H1 (cell line): ENCODE measurements at regions not wholly inside any gene's neighbourhood (a gene's known extent, or its start where the extent isn't known, plus 50 kb on each side); places are given as distances from the start of the nearest gene placed in this dataset.

Source experiments
- TF ChIP-seq, protein P1 (sequence below): fragments of 300-600 bp; sonication (generic); IDR thresholded peaks from 2 replicates; pipeline ENCODE4 v1.7.1; 2012; ENCODE audit warnings: low read length, moderate library complexity, mild to moderate bottlenecking, inconsistent platforms; ENCODE audit not compliant: insufficient replicate concordance

DNA sequence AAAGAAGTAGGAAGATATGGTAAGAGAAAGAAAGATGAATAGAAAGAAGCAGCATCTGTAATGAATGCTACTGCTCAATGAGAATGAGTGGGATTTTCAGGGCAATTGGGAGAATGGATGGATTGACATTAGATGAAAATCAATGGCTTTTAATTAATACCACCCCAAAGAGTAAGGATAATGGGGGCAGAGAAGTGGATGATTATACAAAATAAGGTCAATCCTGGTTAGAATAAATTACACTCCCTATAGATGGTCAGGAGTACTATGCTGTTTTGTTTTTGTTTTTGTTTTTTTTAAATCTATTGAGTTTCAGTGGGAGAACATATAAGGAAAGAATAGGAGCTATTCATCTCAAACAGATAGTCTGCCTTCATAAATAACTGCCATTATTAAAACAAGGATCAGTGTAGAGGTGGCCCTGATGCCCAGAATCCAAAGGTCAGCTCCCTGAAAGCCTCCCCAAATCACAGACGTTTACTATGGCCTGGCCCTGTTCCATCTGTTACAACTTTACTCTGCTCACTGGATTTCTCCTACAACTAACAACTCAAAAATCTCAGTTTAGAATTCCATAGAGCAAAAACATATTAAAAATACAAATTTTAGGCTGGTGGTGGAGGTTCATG lies 535.4 kb upstream of the NRSN1 start (continued):
- TF ChIP-seq, protein P1, sequence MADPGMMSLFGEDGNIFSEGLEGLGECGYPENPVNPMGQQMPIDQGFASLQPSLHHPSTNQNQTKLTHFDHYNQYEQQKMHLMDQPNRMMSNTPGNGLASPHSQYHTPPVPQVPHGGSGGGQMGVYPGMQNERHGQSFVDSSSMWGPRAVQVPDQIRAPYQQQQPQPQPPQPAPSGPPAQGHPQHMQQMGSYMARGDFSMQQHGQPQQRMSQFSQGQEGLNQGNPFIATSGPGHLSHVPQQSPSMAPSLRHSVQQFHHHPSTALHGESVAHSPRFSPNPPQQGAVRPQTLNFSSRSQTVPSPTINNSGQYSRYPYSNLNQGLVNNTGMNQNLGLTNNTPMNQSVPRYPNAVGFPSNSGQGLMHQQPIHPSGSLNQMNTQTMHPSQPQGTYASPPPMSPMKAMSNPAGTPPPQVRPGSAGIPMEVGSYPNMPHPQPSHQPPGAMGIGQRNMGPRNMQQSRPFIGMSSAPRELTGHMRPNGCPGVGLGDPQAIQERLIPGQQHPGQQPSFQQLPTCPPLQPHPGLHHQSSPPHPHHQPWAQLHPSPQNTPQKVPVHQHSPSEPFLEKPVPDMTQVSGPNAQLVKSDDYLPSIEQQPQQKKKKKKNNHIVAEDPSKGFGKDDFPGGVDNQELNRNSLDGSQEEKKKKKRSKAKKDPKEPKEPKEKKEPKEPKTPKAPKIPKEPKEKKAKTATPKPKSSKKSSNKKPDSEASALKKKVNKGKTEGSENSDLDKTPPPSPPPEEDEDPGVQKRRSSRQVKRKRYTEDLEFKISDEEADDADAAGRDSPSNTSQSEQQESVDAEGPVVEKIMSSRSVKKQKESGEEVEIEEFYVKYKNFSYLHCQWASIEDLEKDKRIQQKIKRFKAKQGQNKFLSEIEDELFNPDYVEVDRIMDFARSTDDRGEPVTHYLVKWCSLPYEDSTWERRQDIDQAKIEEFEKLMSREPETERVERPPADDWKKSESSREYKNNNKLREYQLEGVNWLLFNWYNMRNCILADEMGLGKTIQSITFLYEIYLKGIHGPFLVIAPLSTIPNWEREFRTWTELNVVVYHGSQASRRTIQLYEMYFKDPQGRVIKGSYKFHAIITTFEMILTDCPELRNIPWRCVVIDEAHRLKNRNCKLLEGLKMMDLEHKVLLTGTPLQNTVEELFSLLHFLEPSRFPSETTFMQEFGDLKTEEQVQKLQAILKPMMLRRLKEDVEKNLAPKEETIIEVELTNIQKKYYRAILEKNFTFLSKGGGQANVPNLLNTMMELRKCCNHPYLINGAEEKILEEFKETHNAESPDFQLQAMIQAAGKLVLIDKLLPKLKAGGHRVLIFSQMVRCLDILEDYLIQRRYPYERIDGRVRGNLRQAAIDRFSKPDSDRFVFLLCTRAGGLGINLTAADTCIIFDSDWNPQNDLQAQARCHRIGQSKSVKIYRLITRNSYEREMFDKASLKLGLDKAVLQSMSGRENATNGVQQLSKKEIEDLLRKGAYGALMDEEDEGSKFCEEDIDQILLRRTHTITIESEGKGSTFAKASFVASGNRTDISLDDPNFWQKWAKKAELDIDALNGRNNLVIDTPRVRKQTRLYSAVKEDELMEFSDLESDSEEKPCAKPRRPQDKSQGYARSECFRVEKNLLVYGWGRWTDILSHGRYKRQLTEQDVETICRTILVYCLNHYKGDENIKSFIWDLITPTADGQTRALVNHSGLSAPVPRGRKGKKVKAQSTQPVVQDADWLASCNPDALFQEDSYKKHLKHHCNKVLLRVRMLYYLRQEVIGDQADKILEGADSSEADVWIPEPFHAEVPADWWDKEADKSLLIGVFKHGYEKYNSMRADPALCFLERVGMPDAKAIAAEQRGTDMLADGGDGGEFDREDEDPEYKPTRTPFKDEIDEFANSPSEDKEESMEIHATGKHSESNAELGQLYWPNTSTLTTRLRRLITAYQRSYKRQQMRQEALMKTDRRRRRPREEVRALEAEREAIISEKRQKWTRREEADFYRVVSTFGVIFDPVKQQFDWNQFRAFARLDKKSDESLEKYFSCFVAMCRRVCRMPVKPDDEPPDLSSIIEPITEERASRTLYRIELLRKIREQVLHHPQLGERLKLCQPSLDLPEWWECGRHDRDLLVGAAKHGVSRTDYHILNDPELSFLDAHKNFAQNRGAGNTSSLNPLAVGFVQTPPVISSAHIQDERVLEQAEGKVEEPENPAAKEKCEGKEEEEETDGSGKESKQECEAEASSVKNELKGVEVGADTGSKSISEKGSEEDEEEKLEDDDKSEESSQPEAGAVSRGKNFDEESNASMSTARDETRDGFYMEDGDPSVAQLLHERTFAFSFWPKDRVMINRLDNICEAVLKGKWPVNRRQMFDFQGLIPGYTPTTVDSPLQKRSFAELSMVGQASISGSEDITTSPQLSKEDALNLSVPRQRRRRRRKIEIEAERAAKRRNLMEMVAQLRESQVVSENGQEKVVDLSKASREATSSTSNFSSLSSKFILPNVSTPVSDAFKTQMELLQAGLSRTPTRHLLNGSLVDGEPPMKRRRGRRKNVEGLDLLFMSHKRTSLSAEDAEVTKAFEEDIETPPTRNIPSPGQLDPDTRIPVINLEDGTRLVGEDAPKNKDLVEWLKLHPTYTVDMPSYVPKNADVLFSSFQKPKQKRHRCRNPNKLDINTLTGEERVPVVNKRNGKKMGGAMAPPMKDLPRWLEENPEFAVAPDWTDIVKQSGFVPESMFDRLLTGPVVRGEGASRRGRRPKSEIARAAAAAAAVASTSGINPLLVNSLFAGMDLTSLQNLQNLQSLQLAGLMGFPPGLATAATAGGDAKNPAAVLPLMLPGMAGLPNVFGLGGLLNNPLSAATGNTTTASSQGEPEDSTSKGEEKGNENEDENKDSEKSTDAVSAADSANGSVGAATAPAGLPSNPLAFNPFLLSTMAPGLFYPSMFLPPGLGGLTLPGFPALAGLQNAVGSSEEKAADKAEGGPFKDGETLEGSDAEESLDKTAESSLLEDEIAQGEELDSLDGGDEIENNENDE: no peak
